ENCODE measurements at regions not wholly inside any gene's neighbourhood (a gene's known extent, or its start where the extent isn't known, plus 50 kb on each side); places are given as distances from the start of the nearest gene placed in this dataset.

GRCh38 chr4:178812866-178813265 is 1370.6 kb upstream of the AGA start:
- TF ChIP-seq CTCF (IDR thresholded peaks at IDR 0.05 in 4 of 5, conservative IDR thresholded peaks at IDR 0.05 in 1 of 5) = no peak
- no peak for TF ChIP-seq POLR2A (IDR thresholded peaks at IDR 0.05)

Data from gastrocnemius medialis (tissue), 4 donors.